Smooth muscle cell (in vitro differentiated cells): ENCODE measurements at regions not wholly inside any gene's neighbourhood (a gene's known extent, or its start where the extent isn't known, plus 50 kb on each side); places are given as distances from the start of the nearest gene placed in this dataset.

Experiments used
- DNase-seq: peaks from one replicate; lab custom pipeline; 2025; ENCODE audit not compliant: unreplicated experiment; lab: John Stamatoyannopoulos, UW
- H2AFZ ChIP-seq: fragments of 200-600 bp; sonication (generic); 2 replicates; pipeline ENCODE4 v1.6.0; 2016; ENCODE audit warnings: antibody characterized with exemption, low read depth, mild to moderate bottlenecking
- H3F3A ChIP-seq: fragments of 200-600 bp; sonication (generic); 2 replicates; pipeline ENCODE4 v1.6.0; 2017; ENCODE audit warnings: antibody characterized with exemption, low read depth
- H3K27ac ChIP-seq: fragments of 200-600 bp; sonication (generic); 2 replicates; pipeline ENCODE4 v1.5.1; 2016; ENCODE audit warnings: low read depth, mild to moderate bottlenecking
- H3K27me3 ChIP-seq: fragments of 200-600 bp; sonication (generic); 2 replicates; pipeline ENCODE4 v1.6.1; 2016; ENCODE audit warnings: low read depth, mild to moderate bottlenecking
- H3K36me3 ChIP-seq: fragments of 200-600 bp; sonication (generic); 2 replicates; pipeline ENCODE4 v1.5.1; 2016; ENCODE audit warnings: low read depth
- H3K4me1 ChIP-seq: fragments of 200-600 bp; sonication (generic); 2 replicates; pipeline ENCODE4 v1.5.1; 2016; ENCODE audit warnings: low read depth
- H3K4me2 ChIP-seq: fragments of 200-600 bp; sonication (generic); 2 replicates; pipeline ENCODE4 v1.6.0; 2016; ENCODE audit warnings: mild to moderate bottlenecking
- H3K4me3 ChIP-seq: fragments of 200-600 bp; sonication (generic); 2 replicates; pipeline ENCODE4 v1.5.1; 2016; ENCODE audit warnings: mild to moderate bottlenecking
- H3K79me2 ChIP-seq: fragments of 200-600 bp; sonication (generic); 2 replicates; pipeline ENCODE4 v1.6.0; 2016; ENCODE audit warnings: low read depth, mild to moderate bottlenecking
- H3K9ac ChIP-seq: fragments of 200-600 bp; sonication (generic); 2 replicates; pipeline ENCODE4 v1.6.0; 2016; ENCODE audit warnings: low read depth
- H3K9me3 ChIP-seq: fragments of 200-600 bp; sonication (generic); replicated peaks from 2 replicates; pipeline ENCODE4 v1.5.1; 2016; ENCODE audit warnings: low read depth
- H4K20me1 ChIP-seq: fragments of 200-600 bp; sonication (generic); 2 replicates; pipeline ENCODE4 v1.6.0; 2016; ENCODE audit warnings: low read depth
- WGBS: methylation state at CpG from one replicate; pipeline ENCODE4 v1.1.7; 2016; ENCODE audit warnings: low lambda C conversion rate; 5-methylcytosine and 5-hydroxymethylcytosine counted together
- TF ChIP-seq, protein P1 (sequence below): fragments of 200-600 bp; sonication (generic); IDR thresholded peaks from 2 replicates; pipeline ENCODE4 v1.5.1; 2017; ENCODE audit warnings: borderline replicate concordance, mild to moderate bottlenecking, antibody characterized with exemption; ENCODE audit not compliant: insufficient read depth, poor library complexity, severe bottlenecking

GRCh38 chr16:63283721-63284120, 1247.5 kb upstream of the CDH8 start:
- no peak overlapping the region for H3K27ac ChIP-seq
- H4K20me1 ChIP-seq, result no peaks in the 10 kb centered on the region
- H3K27me3 ChIP-seq, result no peaks in the 10 kb centered on the region
- H3F3A ChIP-seq, result no peaks in the 10 kb centered on the region
- H3K4me2 ChIP-seq, result no peak overlapping the region
- DNase-seq, result no peak
- no peaks in the 10 kb centered on the region for H3K9me3 ChIP-seq
- H3K9ac ChIP-seq, result no peak overlapping the region
- H3K79me2 ChIP-seq, result no peaks in the 10 kb centered on the region
- TF ChIP-seq, protein P1, sequence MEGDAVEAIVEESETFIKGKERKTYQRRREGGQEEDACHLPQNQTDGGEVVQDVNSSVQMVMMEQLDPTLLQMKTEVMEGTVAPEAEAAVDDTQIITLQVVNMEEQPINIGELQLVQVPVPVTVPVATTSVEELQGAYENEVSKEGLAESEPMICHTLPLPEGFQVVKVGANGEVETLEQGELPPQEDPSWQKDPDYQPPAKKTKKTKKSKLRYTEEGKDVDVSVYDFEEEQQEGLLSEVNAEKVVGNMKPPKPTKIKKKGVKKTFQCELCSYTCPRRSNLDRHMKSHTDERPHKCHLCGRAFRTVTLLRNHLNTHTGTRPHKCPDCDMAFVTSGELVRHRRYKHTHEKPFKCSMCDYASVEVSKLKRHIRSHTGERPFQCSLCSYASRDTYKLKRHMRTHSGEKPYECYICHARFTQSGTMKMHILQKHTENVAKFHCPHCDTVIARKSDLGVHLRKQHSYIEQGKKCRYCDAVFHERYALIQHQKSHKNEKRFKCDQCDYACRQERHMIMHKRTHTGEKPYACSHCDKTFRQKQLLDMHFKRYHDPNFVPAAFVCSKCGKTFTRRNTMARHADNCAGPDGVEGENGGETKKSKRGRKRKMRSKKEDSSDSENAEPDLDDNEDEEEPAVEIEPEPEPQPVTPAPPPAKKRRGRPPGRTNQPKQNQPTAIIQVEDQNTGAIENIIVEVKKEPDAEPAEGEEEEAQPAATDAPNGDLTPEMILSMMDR, result no peak
- no peaks in the 10 kb centered on the region for H3K36me3 ChIP-seq
- WGBS, result 68% methylated on average over 1 of the region's 1 CpG
- no peaks in the 10 kb centered on the region for H3K4me1 ChIP-seq
- no peak overlapping the region for H2AFZ ChIP-seq
- H3K4me3 ChIP-seq, result no peak overlapping the region

DNA sequence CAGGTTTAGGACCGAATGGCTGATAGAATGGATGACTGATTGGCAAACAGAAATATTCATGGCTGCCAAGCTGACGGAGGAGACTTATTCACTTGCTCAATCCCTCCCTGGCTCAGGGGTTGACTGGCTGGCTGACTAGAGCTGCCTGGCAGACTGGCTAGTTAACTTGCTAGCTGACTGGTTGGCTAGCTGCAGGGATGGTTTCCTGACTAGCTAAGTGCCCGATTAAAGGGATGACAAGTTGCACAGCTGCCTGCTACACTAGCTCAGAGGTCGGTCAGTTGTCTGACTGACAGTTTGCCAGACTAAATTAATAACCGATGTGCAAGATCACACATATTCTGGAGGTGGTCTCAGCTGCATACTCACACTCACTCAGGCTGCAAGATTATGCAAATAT, 1208.4 kb upstream of the CDH8 start:
- H3K4me1 ChIP-seq, result no peaks in the 10 kb centered on the region
- no peaks in the 10 kb centered on the region for H4K20me1 ChIP-seq
- no peak overlapping the region for H3K4me3 ChIP-seq
- no peak for DNase-seq
- no peaks in the 10 kb centered on the region for H3K27me3 ChIP-seq
- no peaks in the 10 kb centered on the region for H3K36me3 ChIP-seq
- H3K79me2 ChIP-seq, result no peaks in the 10 kb centered on the region
- H3K27ac ChIP-seq, result no peak overlapping the region
- no peaks in the 10 kb centered on the region for H3F3A ChIP-seq
- no peak overlapping the region for H3K9ac ChIP-seq
- no peak overlapping the region for H3K4me2 ChIP-seq
- H3K9me3 ChIP-seq, result no peaks in the 10 kb centered on the region
- TF ChIP-seq, protein P1, result no peak
- 89% methylated on average over 5 of the region's 5 CpGs for WGBS
- no peak overlapping the region for H2AFZ ChIP-seq

GRCh38 chr16:63241497-63242028, 1205.3 kb upstream of the CDH8 start:
- H3K9ac ChIP-seq, result no peak overlapping the region
- TF ChIP-seq, protein P1, result no peak

DNA sequence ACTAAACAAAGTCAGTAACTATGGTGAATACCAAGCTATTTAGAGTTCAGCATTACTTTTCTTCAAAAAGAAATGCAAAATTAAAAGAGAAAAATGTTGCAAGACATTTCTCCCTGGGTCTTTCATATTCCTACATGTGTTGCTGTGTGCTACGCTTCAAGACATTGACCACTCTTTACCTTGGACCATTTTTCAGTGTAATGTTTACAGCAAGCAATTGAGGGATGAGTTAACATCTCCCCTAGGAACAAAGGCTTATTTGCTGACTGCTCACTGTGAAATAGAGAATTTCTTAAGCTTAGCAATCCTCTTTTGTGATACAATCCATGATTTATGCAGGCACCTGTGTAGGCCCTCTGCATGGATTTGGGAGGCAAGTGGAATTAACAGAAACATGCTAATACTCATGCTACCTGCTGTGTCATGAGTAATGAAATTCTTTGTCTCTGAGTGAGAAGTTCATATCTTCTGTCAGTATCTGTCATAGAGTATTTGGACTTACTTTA, 1202.9 kb upstream of the CDH8 start:
- Histone ChIP-seq H3F3A (no peaks in the 10 kb centered on the region), H3K27me3 (no peaks in the 10 kb centered on the region), H2AFZ (no peak overlapping the region), H3K27ac (no peak overlapping the region), H3K4me2 (no peak overlapping the region), H3K79me2 (no peaks in the 10 kb centered on the region), H3K9me3 (no peaks in the 10 kb centered on the region), H3K4me3 (no peak overlapping the region), H3K4me1 (no peaks in the 10 kb centered on the region), H3K36me3 (no peaks in the 10 kb centered on the region), H4K20me1 (no peaks in the 10 kb centered on the region), H3K9ac (no peak overlapping the region)
- WGBS, result 88% methylated on average over 1 of the region's 1 CpG
- DNase-seq, result no peak
- TF ChIP-seq, protein P1, result no peak

More at GRCh38 chr16:63241497-63242028, 1205.3 kb upstream of the CDH8 start:
- no peaks in the 10 kb centered on the region for H3F3A ChIP-seq
- no peak for DNase-seq
- no peaks in the 10 kb centered on the region for H3K36me3 ChIP-seq
- 90% methylated on average over 5 of the region's 5 CpGs for WGBS
- no peak overlapping the region for H2AFZ ChIP-seq
- H3K79me2 ChIP-seq, result no peaks in the 10 kb centered on the region
- no peaks in the 10 kb centered on the region for H3K9me3 ChIP-seq
- H3K4me1 ChIP-seq, result no peaks in the 10 kb centered on the region
- no peak overlapping the region for H3K4me3 ChIP-seq
- no peaks in the 10 kb centered on the region for H3K27me3 ChIP-seq
- no peak overlapping the region for H3K4me2 ChIP-seq
- no peaks in the 10 kb centered on the region for H4K20me1 ChIP-seq
- no peak overlapping the region for H3K27ac ChIP-seq
